DND-41 (cell line): ENCODE measurements at regions not wholly inside any gene's neighbourhood (a gene's known extent, or its start where the extent isn't known, plus 50 kb on each side); places are given as distances from the start of the nearest gene placed in this dataset.

ENCODE experiments used
- ATAC-seq: fragments of 200-7000 bp; cut with Tn5 transposase; 3 replicates; pipeline ENCODE4 v1.9.1; 2021; ENCODE audit warnings: low read depth; ENCODE audit not compliant: insufficient read depth
- DNase-seq: peaks from one replicate; pipeline ENCODE4 v3.0.0-alpha.2; 2020
- H2AFZ ChIP-seq: 2 replicates; pipeline ENCODE4 v1.6.0; 2012; ENCODE audit warnings: low read depth, low read length
- H3K27ac ChIP-seq: 2 replicates; pipeline ENCODE4 v1.5.1; 2012; ENCODE audit warnings: low read length, inconsistent platforms
- H3K27me3 ChIP-seq: fragments of 200-600 bp; sonication (generic); 2 replicates; pipeline ENCODE4 v1.6.0; 2012; ENCODE audit warnings: low read length, mild to moderate bottlenecking, inconsistent platforms; ENCODE audit not compliant: insufficient read depth, poor library complexity
- H3K36me3 ChIP-seq: 2 replicates; pipeline ENCODE4 v1.5.1; 2012; ENCODE audit warnings: low read length, inconsistent platforms; ENCODE audit not compliant: insufficient read depth
- H3K4me1 ChIP-seq: 2 replicates; pipeline ENCODE4 v1.5.1; 2012; ENCODE audit warnings: mild to moderate bottlenecking, low read length; ENCODE audit not compliant: insufficient read depth
- H3K4me2 ChIP-seq: 2 replicates; pipeline ENCODE4 v1.6.0; 2012; ENCODE audit warnings: mild to moderate bottlenecking, moderate library complexity, low read length, inconsistent platforms; ENCODE audit not compliant: insufficient read depth
- H3K4me3 ChIP-seq, 2 experiments: fragments of 200-600 bp in 1 of 2; shearing (Covaris generic) in 1 of 2; 2 replicates each; pipeline ENCODE4 v1.5.1; 2012 to 2016; ENCODE audit warnings: inconsistent platforms in 2 of 2, low read length in 2 of 2, mild to moderate bottlenecking in 2 of 2, low read depth in 1 of 2, moderate library complexity in 1 of 2
- H3K79me2 ChIP-seq: 2 replicates; pipeline ENCODE4 v1.6.0; 2012; ENCODE audit warnings: low read length, inconsistent platforms; ENCODE audit not compliant: insufficient read depth
- H3K9ac ChIP-seq: 2 replicates; pipeline ENCODE4 v1.6.0; 2012; ENCODE audit warnings: low read depth, mild to moderate bottlenecking, inconsistent platforms, low read length, moderate library complexity
- H3K9me3 ChIP-seq: 2 replicates; pipeline ENCODE4 v1.5.1; 2012; ENCODE audit warnings: low read length, moderate library complexity, mild to moderate bottlenecking, inconsistent platforms; ENCODE audit not compliant: insufficient read depth, severe bottlenecking
- H4K20me1 ChIP-seq: 2 replicates; pipeline ENCODE4 v1.6.0; 2012; ENCODE audit warnings: low read length; ENCODE audit not compliant: insufficient read depth
- CTCF ChIP-seq: IDR thresholded peaks from 2 replicates; pipeline ENCODE4 v1.5.1; 2012; ENCODE audit warnings: borderline replicate concordance, low read length, moderate library complexity, mild to moderate bottlenecking; ENCODE audit not compliant: poor library complexity, severe bottlenecking; ENCODE audit errors: extremely low read depth
- EZH2 ChIP-seq: IDR thresholded peaks from 3 replicates; pipeline ENCODE4 v1.6.1; 2012; ENCODE audit warnings: borderline replicate concordance, low read depth, mild to moderate bottlenecking, moderate library complexity, low read length, inconsistent platforms; ENCODE audit not compliant: severe bottlenecking

- H3K9me3 ChIP-seq = no peaks in the 10 kb centered on the region
- no peak overlapping the region for H3K27ac ChIP-seq
- H2AFZ ChIP-seq = no peak overlapping the region
- no peaks in the 10 kb centered on the region for H3K4me1 ChIP-seq
- H3K9ac ChIP-seq = no peak overlapping the region
- no peaks in the 10 kb centered on the region for H3K36me3 ChIP-seq
- H3K79me2 ChIP-seq = no peaks in the 10 kb centered on the region
- DNase-seq (no peak), ATAC-seq (no peak)
- H3K27me3 ChIP-seq = no peaks in the 10 kb centered on the region
- H3K4me2 ChIP-seq = no peak overlapping the region
- TF ChIP-seq CTCF = no peak
- TF ChIP-seq EZH2 = no peak
- no peak overlapping the region for H3K4me3 ChIP-seq
- H4K20me1 ChIP-seq = no peaks in the 10 kb centered on the region
Observed at GRCh38 chr6:4707011-4707410, 69.2 kb upstream of the CDYL start.

- H3K9ac ChIP-seq = no peak overlapping the region
- H3K27me3 ChIP-seq = no peaks in the 10 kb centered on the region
- no peaks in the 10 kb centered on the region for H3K9me3 ChIP-seq
- TF ChIP-seq EZH2 (no peak), CTCF (no peak)
- no peak overlapping the region for H3K4me2 ChIP-seq
- ATAC-seq = no peak
- no peak overlapping the region for H3K27ac ChIP-seq
- H3K79me2 ChIP-seq = no peaks in the 10 kb centered on the region
- H3K4me1 ChIP-seq = no peaks in the 10 kb centered on the region
- H4K20me1 ChIP-seq = no peaks in the 10 kb centered on the region
- DNase-seq = no peak
- H3K4me3 ChIP-seq = no peak overlapping the region
- no peak overlapping the region for H2AFZ ChIP-seq
- no peaks in the 10 kb centered on the region for H3K36me3 ChIP-seq
Observed at GRCh38 chr6:4705809-4706208, 70.4 kb upstream of the CDYL start.

- H3K9me3 ChIP-seq = no peaks in the 10 kb centered on the region
- no peak overlapping the region for H3K4me3 ChIP-seq
- no peaks in the 10 kb centered on the region for H3K79me2 ChIP-seq
- no peak overlapping the region for H3K4me2 ChIP-seq
- no peaks in the 10 kb centered on the region for H3K27me3 ChIP-seq
- no peak overlapping the region for H3K27ac ChIP-seq
- H3K36me3 ChIP-seq = no peaks in the 10 kb centered on the region
- H4K20me1 ChIP-seq = no peaks in the 10 kb centered on the region
- TF ChIP-seq CTCF = no peak
- no peak for TF ChIP-seq EZH2
- H3K4me1 ChIP-seq = no peaks in the 10 kb centered on the region
- no peak overlapping the region for H2AFZ ChIP-seq
- ATAC-seq (no peak), DNase-seq (no peak)
- no peak overlapping the region for H3K9ac ChIP-seq
Observed at GRCh38 chr6:4703382-4703781, 72.8 kb upstream of the CDYL start.

GRCh38 chr6:4698901-4699659 is 77.1 kb upstream of the CDYL start:
- no peaks in the 10 kb centered on the region for H3K79me2 ChIP-seq
- no peak for DNase-seq
- no peak for ATAC-seq

More at GRCh38 chr6:4698901-4699659, 77.1 kb upstream of the CDYL start:
- H3K4me1 ChIP-seq = no peaks in the 10 kb centered on the region
- no peak overlapping the region for H3K4me2 ChIP-seq
- no peaks in the 10 kb centered on the region for H3K9me3 ChIP-seq
- H3K27me3 ChIP-seq = no peaks in the 10 kb centered on the region
- no peak overlapping the region for H2AFZ ChIP-seq
- H3K27ac ChIP-seq = no peak overlapping the region
- H3K36me3 ChIP-seq = no peaks in the 10 kb centered on the region
- TF ChIP-seq CTCF = no peak
- no peak for TF ChIP-seq EZH2
- H4K20me1 ChIP-seq = no peaks in the 10 kb centered on the region
- H3K9ac ChIP-seq = no peak overlapping the region
- H3K4me3 ChIP-seq = no peak overlapping the region
